Stimulated activated CD8-positive, alpha-beta memory T cell treated with anti-CD3 and anti-CD28 coated beads, Interleukin-12 subunit alpha, Interleukin-12 subunit beta, amount 100 ng/mL, for 4 hours (primary cell): ENCODE measurements at regions not wholly inside any gene's neighbourhood (a gene's known extent, or its start where the extent isn't known, plus 50 kb on each side); places are given as distances from the start of the nearest gene placed in this dataset.
"Not testable (repeated sequence)": the region's sequence is repeated elsewhere in the genome, so short reads cannot be mapped to it uniquely, and the experiment has no call there.

Experiments used
- DNase-seq: peaks from one replicate; pipeline ENCODE4 v3.0.0-alpha.2; 2020; ENCODE audit warnings: low read depth

- no peak for DNase-seq
Observed at GRCh38 chr9:73344060-73344459, 192.4 kb downstream of the ANXA1 start.

DNA sequence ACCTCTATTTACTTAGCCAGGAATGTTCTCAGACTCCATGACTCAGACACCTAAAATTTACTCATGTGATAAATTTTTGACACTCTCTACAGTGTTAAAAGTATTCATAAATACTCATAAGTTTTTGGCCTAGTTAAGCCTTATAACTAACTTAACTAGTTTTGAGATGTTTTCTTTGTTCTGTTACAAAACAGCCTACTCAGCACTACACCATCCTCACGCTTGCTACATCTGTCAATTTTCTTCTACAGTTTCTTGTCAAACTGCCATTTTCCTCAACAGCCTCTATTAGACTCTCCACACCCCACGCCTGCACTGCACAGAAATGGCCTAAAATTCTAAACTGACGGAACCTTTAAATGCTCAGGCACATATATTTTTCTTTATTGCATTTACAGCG, 195.5 kb downstream of the ANXA1 start:
- no peak for DNase-seq

- no peak for DNase-seq
Observed at GRCh38 chr9:73347720-73348119, 196.1 kb downstream of the ANXA1 start.

DNA sequence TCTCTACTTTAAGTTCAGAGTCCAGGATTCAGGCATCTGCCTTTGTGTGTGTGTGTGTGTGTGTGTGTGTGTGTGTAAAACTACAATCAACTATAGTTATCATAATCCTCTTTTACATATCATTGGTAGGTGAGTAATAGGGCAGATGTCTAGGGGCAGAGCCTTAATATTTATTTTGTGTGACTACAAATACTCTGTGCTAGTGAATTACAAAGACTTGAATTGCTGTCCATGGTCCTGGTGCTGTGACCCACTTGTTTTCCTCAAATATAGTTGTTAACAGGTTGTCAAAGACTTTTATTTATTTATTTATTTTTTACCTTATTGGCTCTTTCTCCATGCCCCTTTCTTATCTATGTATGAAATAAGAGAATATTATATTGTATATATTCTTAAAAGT, 196.8 kb downstream of the ANXA1 start:
- DNase-seq, result no peak

DNA sequence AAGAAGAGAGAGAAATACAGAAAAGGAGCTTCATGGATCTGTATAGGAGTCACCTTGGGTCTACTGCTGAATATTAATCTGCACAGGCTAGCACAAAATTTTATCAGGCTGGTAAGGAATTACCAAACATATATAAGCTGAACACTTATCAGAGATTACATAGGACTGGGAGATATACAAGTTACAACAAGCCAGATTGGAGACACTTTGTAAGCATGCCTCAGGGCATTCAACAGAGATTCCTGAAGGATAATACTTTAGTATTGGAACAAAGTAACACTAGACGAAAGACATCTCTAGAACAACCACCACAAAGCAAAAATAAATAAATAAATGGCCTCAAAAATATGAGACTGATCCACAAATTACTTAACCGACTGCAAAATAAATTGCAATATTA, 197.8 kb downstream of the ANXA1 start:
- DNase-seq, result no peak

- DNase-seq, result no peak
Observed at GRCh38 chr9:73357607-73358006, 205.9 kb downstream of the ANXA1 start.

DNA sequence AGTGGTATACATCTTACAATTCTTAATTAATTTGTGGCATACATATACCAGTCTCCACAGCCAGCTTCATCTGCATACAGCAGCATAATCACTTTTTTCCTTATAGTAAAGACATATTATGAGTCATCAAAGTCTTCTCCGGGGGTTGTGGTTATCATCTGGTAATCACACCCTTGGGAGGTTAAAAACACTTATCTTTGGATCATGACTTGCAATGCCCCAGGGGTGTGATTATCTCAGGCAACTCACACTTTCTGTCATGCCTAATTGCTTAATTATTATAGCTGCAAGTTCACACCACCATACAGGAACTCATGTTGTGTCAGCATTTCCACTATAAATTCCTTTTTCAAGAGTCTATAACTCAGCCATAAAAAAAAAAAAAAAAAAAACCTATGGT, 218.4 kb downstream of the ANXA1 start:
- DNase-seq, result no peak

DNA sequence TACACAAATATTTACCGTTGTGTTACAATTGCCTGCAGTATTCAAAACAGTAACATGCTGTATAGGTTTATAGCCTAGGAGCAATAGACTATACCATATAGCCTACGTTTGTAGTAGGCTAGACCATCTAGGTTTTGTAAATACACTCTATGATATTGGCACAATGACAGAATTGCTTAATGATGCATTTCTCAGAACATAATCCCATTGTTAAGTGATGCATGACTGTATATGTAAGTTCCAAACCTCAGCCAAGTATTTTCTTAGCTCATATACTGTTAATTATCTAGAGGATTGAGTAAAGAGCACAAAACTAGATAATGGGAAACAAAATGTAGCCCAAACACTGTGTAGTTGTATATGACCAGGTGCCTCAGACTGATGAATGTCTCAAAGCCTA, 220.1 kb downstream of the ANXA1 start:
- no peak for DNase-seq

- DNase-seq, result no peak
Observed at GRCh38 chr9:73380411-73380810, 228.7 kb downstream of the ANXA1 start.

DNA sequence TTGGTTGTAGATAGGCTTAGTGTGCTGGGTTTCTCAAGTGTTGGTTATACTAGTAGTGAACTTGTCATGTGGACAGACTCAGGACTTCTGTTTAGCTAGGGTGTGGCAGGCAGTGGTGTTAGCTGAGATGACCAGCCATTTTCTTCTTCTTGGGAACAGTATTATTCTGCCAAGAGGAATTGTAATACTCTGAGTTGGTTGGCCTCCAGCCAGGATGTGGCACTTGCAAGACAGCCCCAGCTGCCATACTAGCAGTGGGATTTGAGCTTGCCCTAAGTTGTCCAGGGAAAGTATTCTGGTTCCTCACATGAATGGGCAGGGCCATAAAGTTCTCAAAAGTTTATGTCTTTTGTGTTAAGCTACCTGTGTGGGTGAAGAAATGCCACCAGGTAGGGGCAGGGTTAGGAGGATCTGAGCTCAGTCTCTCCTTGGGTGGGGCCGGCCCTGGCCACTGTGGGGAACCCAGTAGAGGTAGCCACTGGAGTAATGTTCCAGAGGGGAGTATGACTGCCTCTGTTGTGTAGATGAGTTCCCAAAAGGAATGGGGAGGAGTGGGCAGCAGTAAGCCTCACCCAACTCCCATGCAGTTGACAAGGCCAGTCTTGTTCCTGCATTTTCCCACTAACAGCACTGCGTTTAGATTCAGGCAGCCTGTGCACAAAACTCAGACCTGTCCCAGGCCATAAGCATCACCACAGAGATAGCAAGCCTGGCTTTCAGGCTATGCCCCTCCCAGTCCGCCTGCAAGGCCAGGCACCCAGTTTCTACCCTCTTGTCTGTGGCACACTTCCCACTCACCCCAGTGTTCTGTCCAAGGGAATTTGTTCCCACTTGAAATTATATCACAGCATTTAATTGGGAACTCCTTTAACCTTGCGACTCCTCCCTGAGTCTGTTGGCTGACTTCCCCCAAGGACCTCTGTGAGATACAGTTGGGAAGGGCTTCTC, 250.7 kb downstream of the ANXA1 start:
- DNase-seq, result no peak

- DNase-seq, result no peak
Observed at GRCh38 chr9:73411494-73411893, 259.8 kb downstream of the ANXA1 start.

GRCh38 chr9:73412874-73413273, 261.2 kb downstream of the ANXA1 start:
- DNase-seq, result no peak

GRCh38 chr9:73423891-73424290, 272.2 kb downstream of the ANXA1 start:
- no peak for DNase-seq

- DNase-seq, result no peak
Observed at GRCh38 chr9:73426269-73426668, 274.6 kb downstream of the ANXA1 start.

- no peak for DNase-seq
Observed at GRCh38 chr9:73434826-73435225, 283.2 kb downstream of the ANXA1 start.

DNA sequence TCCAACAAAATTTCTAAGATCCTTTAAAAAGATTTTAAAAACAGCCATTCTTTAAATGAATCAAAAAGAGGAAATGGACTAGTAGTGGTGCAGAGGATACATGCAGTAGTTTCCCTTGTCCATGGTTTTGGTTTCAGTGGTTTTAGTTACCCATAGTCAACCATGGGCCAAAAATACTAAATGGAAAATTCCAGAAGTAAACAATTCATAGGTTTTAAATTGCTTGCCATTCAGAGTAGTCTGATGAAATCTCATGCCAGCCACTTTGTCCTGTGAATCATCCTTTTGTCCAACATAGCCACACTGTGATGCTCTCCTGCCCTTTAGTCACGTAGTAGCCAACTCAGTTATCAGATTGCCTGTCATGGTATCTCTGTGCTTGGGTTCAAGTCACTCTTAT, 286.1 kb downstream of the ANXA1 start:
- DNase-seq, result no peak

DNA sequence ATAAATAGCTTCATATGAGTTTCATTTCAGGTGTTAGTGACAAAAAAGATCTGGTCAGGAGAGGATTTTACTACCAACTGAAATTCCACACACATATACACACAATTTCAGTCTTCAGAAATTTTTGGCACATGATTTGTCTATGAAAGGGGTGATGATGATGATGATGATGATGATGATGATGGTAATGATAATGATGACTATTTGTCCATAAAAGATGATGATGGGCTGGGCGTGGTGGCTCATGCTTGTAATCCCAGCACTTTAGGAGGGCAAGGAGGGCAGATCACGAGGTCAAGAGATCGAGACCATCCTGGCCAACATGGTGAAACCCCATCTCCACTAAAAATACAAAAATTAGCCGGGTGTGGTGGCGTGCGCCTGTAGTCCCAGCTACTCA, 288.2 kb downstream of the ANXA1 start:
- not testable (repeated sequence) for DNase-seq

DNA sequence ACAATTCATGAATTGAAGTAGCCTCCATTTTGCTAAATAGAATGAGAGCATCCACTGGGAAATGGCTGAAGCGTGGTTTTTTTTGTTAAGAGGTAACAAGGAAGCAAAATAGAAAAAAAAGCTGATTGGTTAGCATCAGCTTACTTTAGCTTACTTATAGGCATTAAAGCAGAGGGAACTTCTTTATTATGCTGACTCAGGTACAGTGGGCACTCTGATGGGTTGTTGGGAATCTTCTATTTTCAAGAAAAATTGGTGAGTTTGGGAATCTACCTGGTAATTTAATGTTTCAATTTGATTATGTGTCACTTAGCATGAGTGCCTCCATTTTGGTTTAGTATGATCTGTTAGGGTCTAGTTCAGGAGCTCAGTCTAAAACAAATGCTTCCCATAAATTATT, 289.6 kb downstream of the ANXA1 start:
- DNase-seq, result no peak

DNA sequence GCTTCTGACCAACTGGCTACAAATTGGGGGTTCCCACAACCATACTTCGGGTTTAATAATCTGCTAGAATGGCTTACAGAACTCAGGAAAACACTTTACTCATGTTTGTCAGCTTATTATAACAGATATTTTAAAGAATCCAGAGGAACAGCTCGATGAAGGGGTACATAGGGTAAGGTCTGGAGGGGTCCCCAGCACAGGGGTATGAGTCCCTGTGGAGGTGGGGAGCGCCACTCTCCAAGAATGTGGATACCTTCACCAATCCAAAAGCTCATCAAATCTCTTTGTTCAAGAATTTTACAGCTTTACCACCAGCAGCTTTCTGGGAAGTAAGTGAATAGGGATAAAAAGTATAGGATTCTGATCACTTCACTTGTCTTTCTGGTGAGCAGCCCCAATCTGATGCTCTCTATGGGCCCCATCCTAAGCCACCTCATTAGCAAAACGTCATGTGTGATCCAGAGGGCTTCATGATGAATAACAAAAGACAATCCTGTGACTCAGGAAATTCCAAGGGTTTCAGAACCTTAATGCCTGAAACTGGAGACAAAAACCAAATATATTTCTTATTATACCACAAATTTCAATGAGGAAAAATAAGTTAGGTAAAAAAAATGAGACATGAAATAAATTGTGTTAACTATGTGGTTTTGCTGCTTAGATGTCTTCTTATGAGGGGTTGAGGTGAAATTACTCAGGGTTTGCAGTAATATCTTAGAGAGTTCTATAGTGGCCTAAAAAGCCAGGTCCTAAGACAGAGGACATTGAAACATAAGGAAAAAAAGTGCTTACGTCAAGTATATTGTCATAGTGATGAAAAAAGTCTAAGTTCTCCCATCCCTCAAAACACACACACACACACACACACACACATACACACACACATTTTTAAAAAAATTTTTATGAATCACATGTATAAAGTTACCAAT, 290.5 kb downstream of the ANXA1 start:
- no peak for DNase-seq

DNA sequence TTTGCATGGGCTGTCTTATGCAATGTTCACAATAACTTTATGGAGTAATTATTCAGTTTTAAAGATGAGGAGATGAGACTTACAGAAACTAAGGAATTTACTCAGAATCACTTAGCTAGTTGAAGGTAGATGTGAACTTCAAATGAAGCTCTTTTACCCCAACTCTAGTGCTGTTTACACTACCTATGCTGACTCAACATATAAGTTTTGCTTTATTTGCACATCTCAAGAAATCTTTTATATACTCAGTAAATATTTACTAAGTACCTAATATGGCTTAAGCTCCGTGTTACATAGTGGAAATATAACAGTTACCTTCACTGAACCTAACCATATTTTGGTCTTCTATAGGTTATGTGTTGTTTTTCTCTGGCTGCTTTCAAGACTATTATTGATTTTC, 293.2 kb downstream of the ANXA1 start:
- no peak for DNase-seq

DNA sequence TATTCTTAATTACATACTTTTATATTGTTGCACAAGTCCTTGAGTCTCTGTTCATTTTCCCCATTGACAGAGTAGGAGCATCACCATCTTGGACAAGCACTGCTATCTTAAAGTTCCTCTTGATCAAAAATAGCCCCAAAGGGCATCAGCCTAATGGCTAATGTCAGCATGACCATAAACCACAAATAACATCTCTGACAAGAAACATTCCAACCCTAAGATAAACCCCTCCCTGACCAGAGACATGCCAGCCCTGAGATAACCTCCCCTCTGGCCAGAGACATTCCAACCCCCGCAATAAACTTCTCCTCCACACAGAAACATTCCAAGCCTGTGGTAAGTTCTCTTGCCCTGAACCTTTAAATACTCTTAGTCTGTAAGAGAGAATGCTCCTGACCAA, 293.7 kb downstream of the ANXA1 start:
- not testable (repeated sequence) for DNase-seq

GRCh38 chr9:73446306-73446705, 294.6 kb downstream of the ANXA1 start:
- DNase-seq, result no peak

DNA sequence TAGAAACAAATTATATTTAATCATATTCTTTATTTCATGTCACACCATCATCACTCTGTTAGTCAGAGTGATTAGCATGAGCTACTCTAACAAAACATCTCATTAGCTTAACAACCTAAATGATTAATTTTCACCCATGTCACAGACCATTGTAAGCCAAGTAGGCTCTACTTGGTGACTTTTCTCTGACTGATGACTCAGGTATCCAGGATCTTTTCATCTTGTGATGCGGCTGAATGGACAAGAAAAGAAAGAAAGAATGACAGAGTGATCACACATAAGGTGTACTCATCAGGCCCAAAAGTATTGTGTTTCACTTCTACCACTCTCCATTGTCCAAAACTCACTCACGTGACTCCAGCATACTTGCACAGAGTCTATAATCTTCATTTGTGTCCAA, 299.3 kb downstream of the ANXA1 start:
- no peak for DNase-seq
